ENCODE measurements at regions not wholly inside any gene's neighbourhood (a gene's known extent, or its start where the extent isn't known, plus 50 kb on each side); places are given as distances from the start of the nearest gene placed in this dataset.

- no peak for DNase-seq
These were observed 399.5 kb upstream of the MIR17HG start for GRCh38 chr13:90947976-90948375.

- DNase-seq: no peak
These were observed 397.3 kb upstream of the MIR17HG start for GRCh38 chr13:90950160-90950559.

GRCh38 chr13:90951663-90952062 is 395.8 kb upstream of the MIR17HG start:
- no peak for DNase-seq

- no peak for DNase-seq
These were observed 395.2 kb upstream of the MIR17HG start for GRCh38 chr13:90952326-90952725.

- DNase-seq: no peak
These were observed 392.8 kb upstream of the MIR17HG start for GRCh38 chr13:90954605-90955195.

GRCh38 chr13:90956031-90956430 is 391.5 kb upstream of the MIR17HG start:
- no peak for DNase-seq

- DNase-seq: no peak
These were observed 388.6 kb upstream of the MIR17HG start for GRCh38 chr13:90958866-90959265.

- DNase-seq: no peak
These were observed 379.2 kb upstream of the MIR17HG start for GRCh38 chr13:90968166-90968904.

- DNase-seq: no peak
These were observed 373.1 kb upstream of the MIR17HG start for GRCh38 chr13:90974249-90974975.

GRCh38 chr13:90979059-90979458 is 368.4 kb upstream of the MIR17HG start:
- DNase-seq: no peak

GRCh38 chr13:90984756-90985155 is 362.7 kb upstream of the MIR17HG start:
- DNase-seq: no peak

GRCh38 chr13:90995001-90995400 is 352.5 kb upstream of the MIR17HG start:
- no peak for DNase-seq

- DNase-seq: no peak
These were observed 351.9 kb upstream of the MIR17HG start for GRCh38 chr13:90995614-90996013.

GRCh38 chr13:90997951-90998350 is 349.5 kb upstream of the MIR17HG start:
- no peak for DNase-seq

GRCh38 chr13:90999401-90999800 is 348.1 kb upstream of the MIR17HG start:
- no peak for DNase-seq

- DNase-seq: no peak
These were observed 346.1 kb upstream of the MIR17HG start for GRCh38 chr13:91001371-91001770.

GRCh38 chr13:91014696-91015095 is 332.8 kb upstream of the MIR17HG start:
- DNase-seq: no peak

- DNase-seq: peak; percentile 26
These were observed 330.3 kb upstream of the MIR17HG start for GRCh38 chr13:91017031-91017668.

GRCh38 chr13:91017669-91018053 is 329.8 kb upstream of the MIR17HG start:
- DNase-seq: no peak

- DNase-seq: no peak
These were observed 326.9 kb upstream of the MIR17HG start for GRCh38 chr13:91020461-91021034.

GRCh38 chr13:91024157-91024792 is 323.2 kb upstream of the MIR17HG start:
- DNase-seq: no peak

GRCh38 chr13:91025442-91025841 is 322.0 kb upstream of the MIR17HG start:
- no peak for DNase-seq

- DNase-seq: no peak
These were observed 316.0 kb upstream of the MIR17HG start for GRCh38 chr13:91031508-91031907.
